KBM-7 (cell line): ENCODE measurements at regions not wholly inside any gene's neighbourhood (a gene's known extent, or its start where the extent isn't known, plus 50 kb on each side); places are given as distances from the start of the nearest gene placed in this dataset.

Experiments used
- DNase-seq: peaks from one replicate; pipeline ENCODE4 v3.0.0-alpha.2; 2015
- in situ Hi-C: fragments of 300-500 bp; cut with MboI; formaldehyde crosslinking; loops from 2 replicates; pipeline ENCODE4 v1.14.3; 2020; ENCODE audit warnings: low sequenced_read_pairs, low pct_unique_long_range_greater_than_20kb, mixed read lengths

DNA sequence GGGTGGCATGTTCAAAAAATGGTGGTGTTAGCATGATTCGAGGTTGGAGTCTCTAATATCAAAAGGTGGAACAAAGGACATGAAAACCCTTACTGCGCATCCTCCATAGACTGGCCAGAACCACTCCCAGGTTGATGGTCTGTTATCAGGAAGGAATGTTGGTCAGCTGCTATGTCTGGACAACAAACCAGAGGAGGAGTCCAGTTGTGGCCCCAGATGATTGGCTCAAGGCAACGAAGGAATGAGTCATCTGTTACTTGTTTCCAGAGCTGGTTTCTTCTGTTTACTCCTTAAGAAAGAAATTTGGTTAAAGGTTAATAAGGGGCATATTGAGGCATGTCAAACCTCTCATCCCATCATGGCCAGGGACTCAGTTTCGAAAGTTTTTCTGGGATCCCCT is 56.8 kb upstream of the GRIA4 start:
- DNase-seq: no peak
- in situ Hi-C loops: no loop called here

DNA sequence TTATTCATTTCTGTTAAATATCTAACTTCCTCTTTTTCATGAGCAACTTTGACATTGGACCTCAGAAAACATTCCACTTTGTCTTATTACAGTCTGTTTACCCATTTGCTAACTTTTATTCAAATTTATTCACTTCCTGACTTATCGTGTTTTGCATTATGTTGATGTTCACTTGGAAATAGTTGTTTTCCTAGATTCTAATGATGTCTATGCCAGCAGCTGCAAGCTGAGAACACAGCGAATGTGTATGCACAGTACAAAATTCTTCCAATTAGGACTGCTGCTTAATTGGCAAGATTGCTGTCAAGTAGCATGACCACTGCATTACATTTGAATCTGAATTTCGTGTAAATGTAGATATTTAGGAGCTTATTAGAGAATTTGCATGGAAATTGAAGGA is 61.5 kb upstream of the GRIA4 start:
- in situ Hi-C loops: no loop called here
- no peak for DNase-seq

DNA sequence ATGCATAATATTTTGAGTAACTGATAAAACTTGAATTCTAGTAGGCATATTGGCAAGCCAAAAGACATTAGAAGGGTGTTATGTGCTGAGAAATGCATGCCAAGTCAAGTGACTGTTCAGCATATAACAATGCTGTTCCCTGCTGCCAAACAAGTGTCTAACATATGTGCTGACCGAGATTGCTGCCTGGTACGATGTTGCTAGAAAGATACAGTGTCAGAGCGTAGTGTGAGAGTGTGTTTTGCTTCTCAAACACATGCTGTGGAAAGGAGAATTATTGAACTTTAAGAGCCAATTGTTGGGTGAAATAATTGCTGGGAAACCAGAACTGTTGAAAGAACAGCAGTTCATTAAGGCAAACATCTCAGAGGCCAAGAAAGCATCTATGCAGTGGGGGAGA is 71.3 kb upstream of the GRIA4 start:
- no peak for DNase-seq
- in situ Hi-C loops: no loop called here

DNA sequence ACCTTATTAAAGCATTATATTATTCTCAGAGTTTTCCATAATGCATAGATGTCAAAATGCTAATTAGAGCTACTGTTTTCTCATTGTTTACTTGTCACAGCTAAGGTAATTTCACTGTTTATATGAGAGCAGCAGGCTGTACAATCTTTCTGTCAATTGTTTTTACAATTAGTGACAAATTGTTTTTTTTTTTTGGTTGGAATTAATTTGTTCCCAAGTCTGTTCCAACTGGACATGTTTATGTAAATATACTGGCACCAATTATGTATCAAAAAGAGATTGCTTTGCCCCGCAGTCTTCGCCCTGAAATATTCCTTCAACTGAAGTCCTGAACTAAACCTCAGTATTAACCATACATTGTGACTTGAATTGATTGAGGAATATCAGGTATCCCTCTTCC is 72.3 kb upstream of the GRIA4 start:
- in situ Hi-C loops: no loop called here
- no peak for DNase-seq

DNA sequence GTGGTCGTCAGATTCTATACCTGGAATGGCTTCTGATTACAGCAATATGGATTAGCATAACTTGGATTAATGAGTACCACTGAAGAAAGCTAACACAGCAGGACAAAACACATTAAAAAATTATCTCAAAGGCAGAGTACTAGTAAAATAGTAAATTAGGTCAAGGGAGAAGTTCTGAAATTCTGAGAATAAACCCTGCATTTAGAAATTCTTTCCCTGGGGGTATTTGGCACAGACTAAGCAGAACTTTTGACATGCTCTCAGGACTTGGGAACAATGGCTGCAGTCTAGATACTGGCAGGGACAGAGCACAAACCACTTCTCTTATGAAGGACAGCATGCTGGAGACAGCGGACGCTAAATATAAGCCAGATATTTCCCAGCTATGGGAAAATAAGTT is 85.6 kb upstream of the GRIA4 start:
- no peak for DNase-seq
- in situ Hi-C loops: no loop called here

DNA sequence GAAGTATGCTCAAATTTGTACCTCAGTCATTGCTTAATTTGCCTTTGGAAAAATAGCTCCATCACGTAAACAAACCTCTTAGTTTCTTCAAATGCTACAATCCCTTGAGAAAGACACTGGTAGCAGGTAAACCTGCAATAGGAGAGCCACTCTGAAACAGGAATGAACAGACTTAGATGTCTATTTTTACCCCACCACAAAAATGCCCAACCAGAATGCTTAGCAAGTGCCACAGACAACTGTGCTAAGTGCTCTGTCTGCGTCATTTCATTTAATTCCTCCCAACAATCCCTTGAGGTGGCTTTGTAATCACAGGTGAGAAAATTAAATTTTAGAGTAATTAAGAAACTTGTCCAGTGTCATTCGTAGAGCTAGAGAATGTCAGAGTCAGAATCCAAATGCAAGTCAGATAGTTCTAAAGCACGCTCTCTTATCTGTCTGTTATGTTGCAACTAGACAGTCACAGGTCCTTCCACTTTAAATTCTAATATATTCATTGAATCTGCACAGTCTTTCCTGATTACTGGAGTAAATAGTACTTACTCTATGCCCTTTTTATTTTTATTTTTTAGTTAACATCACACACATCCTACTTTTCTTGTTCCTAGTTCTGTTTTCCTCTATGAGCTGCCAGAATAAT is 89.0 kb upstream of the GRIA4 start:
- in situ Hi-C loops: no loop called here
- DNase-seq: no peak

DNA sequence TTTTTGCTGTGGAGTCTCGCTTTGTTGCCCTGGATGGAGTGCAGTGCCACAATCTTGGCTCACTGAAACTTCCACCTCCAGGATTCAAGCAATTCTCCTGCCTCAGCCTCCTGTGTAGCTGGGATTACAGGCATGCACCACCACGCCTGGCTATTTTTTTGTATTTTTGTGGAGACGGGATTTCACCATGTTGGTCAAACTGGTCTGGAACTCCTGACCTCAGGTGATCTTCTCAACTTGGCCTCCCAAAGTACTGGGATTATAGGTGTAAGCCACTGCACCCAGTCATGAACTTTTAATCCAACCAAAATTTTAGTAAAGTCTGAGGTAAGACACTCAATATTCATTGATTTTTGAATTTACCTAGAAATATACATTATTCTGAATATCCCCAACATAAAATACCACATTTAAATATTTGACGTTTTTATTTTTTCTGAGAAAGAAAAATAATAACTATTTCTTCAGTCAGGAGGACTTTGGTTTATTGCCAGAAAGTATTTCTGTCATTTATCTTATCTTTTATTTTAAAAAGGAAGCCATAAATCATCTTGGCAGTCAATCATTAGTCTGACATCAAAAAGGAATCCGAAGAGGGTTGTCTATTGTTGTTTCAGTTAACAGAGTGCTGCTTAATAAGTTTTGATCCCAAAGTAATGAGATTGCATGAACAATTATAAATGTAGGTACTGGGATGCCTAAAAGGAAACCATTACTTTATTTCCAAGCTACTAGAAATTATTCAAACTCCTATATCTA is 102.2 kb upstream of the GRIA4 start:
- no peak for DNase-seq
- in situ Hi-C loops: no loop called here

DNA sequence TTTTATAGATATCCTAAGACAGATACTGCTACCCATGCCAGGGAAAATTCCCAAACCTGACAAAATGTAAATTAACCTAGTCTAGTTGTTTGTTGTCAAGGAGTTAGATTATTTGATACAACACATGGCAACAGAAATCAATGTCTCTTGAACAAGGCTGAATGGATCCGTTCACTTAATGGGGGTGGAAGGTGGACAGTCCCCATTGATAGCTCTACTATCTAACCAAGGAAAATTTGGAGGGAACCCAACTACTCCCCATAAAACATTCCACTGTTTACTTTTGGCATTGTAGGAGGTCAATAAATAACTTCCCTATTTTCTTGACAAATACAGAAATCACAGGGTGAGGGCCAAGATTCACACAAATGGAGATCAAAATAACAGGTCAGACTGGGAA is 117.9 kb upstream of the GRIA4 start:
- in situ Hi-C loops: no loop called here
- no peak for DNase-seq

DNA sequence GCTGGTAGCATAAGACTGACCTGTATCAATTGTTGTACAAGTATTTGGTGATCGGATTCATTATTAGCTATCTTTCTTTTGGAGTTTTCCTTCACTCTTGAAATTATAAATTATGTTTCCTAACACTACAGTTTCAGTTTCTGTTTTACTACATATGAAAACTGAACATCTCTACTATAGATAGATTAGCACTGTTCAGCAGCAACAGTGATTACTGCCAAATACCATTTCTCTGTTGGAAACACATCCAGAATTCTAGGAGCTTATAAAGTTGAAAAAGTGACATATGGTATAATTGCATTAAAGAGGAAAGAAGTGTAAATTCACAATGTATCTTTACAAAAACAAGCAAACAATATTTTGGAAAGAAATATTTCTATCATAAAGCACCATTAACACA is 118.5 kb upstream of the GRIA4 start:
- in situ Hi-C loops: no loop called here
- DNase-seq: no peak

DNA sequence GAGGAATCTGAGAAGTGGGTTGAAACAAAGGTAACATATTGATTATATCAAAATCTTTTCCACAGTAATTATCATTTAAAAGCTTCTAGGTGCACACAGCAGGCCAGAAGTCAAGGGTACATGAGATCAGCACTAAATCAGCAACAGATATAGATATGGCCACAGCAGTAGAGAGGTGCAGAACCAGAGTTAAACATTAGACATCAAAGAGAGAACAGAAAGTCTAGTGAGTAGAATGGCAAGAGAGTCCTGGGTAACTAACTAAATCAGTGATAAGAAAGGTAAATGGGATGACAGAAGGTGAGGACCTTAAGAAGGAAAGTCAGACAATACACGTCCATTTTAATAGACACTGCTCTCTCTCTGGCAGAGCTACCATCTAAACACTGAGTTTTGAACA is 119.5 kb upstream of the GRIA4 start:
- in situ Hi-C loops: no loop called here
- DNase-seq: no peak

DNA sequence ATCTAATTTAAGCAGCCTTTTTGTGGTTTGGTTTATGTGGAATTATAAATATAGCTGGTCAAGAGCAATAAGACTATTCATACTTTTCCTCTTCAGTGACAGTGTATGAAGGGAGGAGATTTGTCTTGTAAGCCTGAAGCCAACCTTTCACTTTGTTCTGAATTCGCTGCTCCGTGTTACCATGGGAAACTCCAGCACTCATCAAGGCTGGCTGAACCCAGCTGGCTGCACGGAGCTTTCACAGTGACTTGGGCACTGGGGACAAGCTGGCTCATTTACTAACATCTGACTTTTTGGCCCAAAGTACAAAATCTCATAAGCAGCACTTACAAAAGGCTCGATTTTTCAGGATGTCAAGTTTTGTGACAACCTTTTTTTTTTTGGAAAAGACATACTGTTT is 120.4 kb upstream of the GRIA4 start:
- in situ Hi-C loops: no loop called here
- DNase-seq: no peak

DNA sequence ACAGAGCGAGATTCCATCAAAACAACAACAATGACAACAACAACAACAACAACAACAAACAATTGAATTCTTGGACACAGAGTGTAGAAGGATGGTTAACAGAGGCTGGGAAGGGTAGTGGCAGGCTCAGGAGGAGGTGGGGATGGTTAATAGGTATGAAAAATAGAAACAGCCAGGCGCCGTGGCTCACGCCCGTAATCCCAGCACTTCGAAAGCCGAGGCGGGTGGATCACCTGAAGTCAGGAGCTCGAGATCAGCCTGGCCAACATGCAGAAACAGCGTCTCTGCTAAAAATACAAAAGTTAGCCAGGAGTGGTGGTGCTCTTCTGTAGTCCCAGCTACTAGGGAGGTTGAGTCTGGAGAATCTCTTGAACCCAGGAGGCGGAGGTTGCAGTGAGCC is 122.9 kb upstream of the GRIA4 start:
- in situ Hi-C loops: no loop called here
- no peak for DNase-seq

DNA sequence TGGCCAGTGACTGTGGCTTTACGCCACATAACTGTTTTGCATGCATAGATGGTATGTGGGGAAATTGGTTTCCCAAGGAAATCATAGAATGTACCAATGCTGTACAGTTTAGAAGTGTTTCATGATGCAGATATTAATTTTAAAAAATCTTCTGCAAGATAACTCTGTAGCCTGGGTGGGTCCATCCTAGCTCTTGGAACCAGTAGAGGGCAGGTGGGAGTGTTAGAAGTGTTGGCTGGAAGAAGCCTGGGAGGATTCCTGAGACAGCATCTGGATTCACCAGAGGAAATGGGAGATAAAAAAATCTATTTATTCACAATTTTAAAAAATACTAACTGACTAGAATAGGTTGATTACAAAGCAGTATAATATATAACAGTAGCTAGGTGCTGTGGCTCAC is 139.9 kb upstream of the GRIA4 start:
- in situ Hi-C loops: no loop called here
- DNase-seq: no peak

DNA sequence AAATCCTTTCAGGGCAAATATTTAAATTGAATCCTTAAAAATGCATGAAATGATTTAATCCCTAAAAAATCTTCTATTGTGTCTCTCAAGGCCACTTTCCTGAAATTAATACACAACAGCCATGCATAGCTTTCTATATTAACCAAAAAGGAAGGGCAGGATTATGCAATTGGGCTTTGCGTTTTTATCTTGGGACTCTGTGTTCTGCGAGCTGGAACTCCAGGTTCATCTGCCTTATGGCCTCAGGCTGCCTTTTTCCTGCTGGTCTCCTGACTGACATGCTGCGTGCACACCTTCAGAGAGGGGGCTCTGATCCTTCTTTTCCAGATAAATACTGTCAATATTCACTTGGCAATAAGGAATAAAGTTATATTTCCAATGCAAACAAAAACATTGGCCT is 141.7 kb upstream of the GRIA4 start:
- no peak for DNase-seq
- in situ Hi-C loops: no loop called here

DNA sequence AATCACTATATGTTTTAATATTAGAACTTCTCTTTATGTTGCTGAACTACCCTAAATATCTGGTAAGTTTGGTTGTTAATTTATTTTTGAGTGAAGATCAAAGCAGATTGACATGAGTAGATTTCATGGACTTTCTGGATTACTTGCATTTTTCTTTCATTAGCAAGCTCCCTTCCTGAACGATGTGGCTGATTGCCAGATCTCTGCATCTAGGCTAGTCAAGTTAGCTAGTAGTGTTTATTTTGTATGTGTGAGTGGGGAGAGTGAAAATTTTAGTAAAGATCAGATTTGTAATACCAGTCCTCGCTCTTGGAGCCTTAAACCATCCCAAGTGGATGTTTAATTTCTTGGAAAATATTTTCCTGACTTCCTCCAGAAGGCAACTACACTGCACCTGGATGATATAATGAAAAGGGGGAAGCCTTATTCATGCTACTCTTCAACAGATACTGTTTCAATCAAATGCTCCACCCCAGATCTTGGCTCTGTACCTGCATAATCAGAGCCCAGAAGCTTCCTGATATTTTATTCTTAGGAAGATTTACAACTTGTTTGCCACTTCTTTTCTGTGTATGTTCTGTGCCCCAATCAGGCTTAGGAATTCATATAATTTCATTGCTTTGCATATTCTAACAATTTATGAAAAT is 143.2 kb upstream of the GRIA4 start:
- in situ Hi-C loops: no loop called here
- DNase-seq: no peak

DNA sequence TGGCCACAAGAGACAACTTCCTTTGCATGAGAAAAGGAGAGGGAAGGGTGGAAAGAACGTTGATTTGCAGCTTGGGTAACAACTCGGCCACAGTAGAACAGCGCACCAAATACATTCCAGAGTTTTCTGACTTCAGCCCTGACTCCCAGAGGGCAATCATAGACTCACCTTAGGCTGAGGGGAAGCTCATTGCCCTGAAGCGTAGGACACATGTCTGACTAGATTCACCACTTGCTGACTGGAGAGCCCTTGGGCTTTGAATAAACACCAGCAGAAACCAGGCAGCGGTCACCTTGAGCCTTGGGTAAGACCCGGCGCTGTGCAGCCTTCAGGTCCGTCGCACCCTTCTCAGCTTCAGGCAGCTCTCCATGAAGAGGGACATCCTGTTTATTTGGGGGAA is 151.8 kb upstream of the GRIA4 start:
- in situ Hi-C loops: no loop called here
- DNase-seq: no peak

DNA sequence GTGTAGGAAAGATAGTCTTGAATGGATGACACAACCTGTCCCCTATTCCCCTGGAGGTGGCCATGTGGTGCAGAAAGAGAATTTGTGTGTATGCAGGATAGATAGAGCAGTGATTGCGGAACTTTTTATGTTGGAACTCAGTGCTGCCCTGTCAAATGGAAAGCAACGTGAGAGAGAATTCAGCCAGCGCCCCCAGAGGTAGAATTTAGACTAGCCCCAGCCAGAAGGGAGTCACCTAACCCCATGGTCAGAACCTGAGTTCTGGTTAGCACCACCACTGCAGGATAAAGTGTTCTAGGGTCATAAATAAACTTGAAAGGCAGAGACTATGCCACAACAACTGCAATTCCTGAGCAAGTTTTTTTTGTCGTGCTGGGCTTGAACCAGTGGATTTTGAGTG is 152.9 kb upstream of the GRIA4 start:
- no peak for DNase-seq
- in situ Hi-C loops: no loop called here

DNA sequence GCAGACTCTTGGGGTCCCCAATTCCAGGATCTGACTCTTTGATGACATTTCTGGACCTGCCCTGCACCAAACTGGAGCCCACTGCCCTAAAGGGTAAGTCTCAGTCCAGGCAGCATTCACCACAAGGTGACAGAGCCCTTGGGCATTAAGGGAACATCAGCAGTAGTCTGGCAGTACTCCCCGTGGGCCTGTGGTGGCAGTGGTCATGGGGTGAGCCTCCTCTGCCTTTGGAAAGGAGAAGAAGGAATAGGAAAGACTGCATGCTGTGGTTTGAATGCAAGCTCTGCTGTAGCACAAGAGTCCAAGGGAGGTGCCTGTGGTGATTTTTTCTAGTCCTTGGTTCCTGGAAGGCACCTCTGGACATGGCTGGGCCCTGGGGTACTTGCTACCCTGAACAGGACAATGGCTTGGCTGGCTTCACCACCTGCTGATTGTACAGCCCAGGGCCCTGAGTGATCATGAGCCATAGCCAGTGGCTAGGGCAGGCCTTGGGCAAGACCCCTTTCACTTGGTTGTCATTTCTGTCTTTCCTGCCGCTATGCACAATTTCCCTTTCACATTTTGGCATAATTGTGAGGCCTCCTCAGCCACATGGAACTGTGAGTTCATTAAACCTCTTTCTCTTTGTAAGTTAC is 160.7 kb upstream of the GRIA4 start:
- in situ Hi-C loops: no loop called here
- DNase-seq: no peak

DNA sequence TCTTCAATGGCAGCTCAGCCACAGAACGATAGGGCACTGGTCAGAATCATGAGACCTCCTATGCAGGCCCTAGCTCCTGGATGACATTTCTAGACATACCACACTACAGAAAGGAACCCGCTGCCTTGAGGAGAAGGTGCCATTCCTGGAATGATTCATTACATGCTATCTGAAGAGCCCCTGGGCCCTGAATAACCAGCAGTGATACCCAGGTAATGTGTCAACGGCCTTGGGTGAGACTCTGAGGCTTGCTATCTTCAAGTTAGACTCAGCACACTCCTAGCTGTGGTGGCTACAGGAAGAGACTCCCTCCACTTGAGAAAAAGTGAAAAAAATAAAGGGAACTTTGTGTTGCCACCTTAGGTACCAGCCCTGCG is 161.2 kb upstream of the GRIA4 start:
- in situ Hi-C loops: no loop called here
- no peak for DNase-seq

DNA sequence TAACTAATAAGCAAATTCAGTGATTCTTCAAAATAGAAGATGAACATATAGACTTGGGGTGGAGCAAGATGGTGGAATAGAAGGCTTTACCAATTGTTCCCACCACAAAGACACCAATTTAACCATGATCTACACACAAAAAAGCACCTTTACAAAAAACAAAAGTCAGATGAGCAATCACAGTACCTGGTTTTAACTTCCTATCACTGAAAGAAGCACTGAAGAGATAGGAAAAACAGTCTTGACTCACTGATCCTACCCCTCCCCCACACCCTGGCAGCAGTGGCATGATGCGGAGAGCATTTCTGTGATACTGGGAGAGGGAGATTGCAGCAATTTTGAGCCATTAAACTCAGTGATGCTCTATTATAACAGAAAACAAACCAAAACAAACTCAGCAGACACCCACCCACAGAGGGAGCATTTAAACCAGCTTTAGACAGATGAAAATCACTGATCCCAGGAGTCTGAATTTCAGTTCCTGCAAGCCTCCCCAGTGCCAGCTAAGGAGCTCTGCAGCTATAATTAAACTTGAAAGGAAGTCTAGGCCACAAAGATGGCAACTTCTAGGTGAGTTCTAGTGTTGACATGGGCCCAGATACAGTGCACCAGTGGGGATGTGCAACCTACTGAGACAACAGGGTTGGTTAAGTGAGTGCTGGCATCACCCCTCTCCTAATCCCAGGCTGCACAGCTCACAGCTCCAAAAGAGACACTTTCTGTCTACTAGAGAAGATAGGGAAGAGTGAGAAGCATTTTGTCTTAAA is 161.8 kb upstream of the GRIA4 start:
- in situ Hi-C loops: no loop called here
- DNase-seq: no peak
